Panc1 (cell line): ENCODE measurements at regions not wholly inside any gene's neighbourhood (a gene's known extent, or its start where the extent isn't known, plus 50 kb on each side); places are given as distances from the start of the nearest gene placed in this dataset.
"Not testable (repeated sequence)": the region's sequence is repeated elsewhere in the genome, so short reads cannot be mapped to it uniquely, and the experiment has no call there.

Experiments used
- ATAC-seq: fragments of 200-7000 bp; cut with Tn5 transposase; 2 replicates; pipeline ENCODE4 v1.9.1; 2020; ENCODE audit warnings: mild to moderate bottlenecking, moderate library complexity
- BruUV-seq: library from RNA; stranded (reverse); fragments of 400-500 nt; replicated peaks from 2 replicates; lab custom pipeline; 2021; lab: Mats Ljungman, UMichigan
- CTCF ChIA-PET: fragments of 300-600 bp; sonication (Branson Sonifier 250); formaldehyde crosslinking; loops from one replicate; lab custom pipeline; 2022; ENCODE audit warnings: antibody characterized with exemption; lab: Charles Lee
- POLR2A ChIA-PET: fragments of 300-600 bp; sonication (Branson Sonifier 250); formaldehyde crosslinking; loops from one replicate; lab custom pipeline; 2022; ENCODE audit warnings: antibody characterized with exemption; lab: Charles Lee
- DNase-seq: peaks from one replicate; pipeline ENCODE4 v3.0.0-alpha.2; 2010; ENCODE audit warnings: low read depth, low spot score
- H3K27ac ChIP-seq: 2 replicates; pipeline ENCODE4 v1.5.1; 2011; ENCODE audit warnings: mild to moderate bottlenecking, low read length, inconsistent platforms
- H3K27me3 ChIP-seq: fragments of 200-500 bp; sonication (Bioruptor generic); 2 replicates; pipeline ENCODE4 v1.6.0; 2014; ENCODE audit warnings: low read length, inconsistent platforms; ENCODE audit not compliant: control insufficient read depth, insufficient read depth
- H3K36me3 ChIP-seq: fragments of 200-500 bp; sonication (Bioruptor generic); 2 replicates; pipeline ENCODE4 v1.5.1; 2014; ENCODE audit warnings: inconsistent platforms, mild to moderate bottlenecking, low read length, moderate library complexity; ENCODE audit not compliant: control insufficient read depth, insufficient read depth
- H3K4me1 ChIP-seq: 2 replicates; pipeline ENCODE4 v1.5.1; 2011; ENCODE audit warnings: inconsistent platforms, mild to moderate bottlenecking, low read length, moderate library complexity; ENCODE audit not compliant: control insufficient read depth, insufficient read depth
- H3K4me3 ChIP-seq, 2 experiments: 2 replicates each; pipeline ENCODE4 v1.5.1; 2011 to 2012; ENCODE audit warnings: low read depth in 2 of 2, low read length in 2 of 2, mild to moderate bottlenecking in 2 of 2, inconsistent platforms in 1 of 2, moderate library complexity in 1 of 2
- H3K9me3 ChIP-seq: fragments of 200-500 bp; sonication (Bioruptor generic); 2 replicates; pipeline ENCODE4 v1.5.1; 2014; ENCODE audit warnings: low read depth, mild to moderate bottlenecking, inconsistent platforms, low read length, moderate library complexity; ENCODE audit not compliant: control insufficient read depth, insufficient read depth
- POLR2AphosphoS5 ChIP-seq: IDR thresholded peaks from 2 replicates; pipeline ENCODE4 v1.6.1; 2012; ENCODE audit warnings: mild to moderate bottlenecking, low read depth, low read length, moderate library complexity
- SIN3A ChIP-seq: IDR thresholded peaks from 2 replicates; pipeline ENCODE4 v1.6.1; 2012; ENCODE audit warnings: low read depth, mild to moderate bottlenecking, low read length, moderate library complexity, borderline replicate concordance; ENCODE audit not compliant: insufficient read depth
- TCF7L2 ChIP-seq: IDR thresholded peaks from 2 replicates; pipeline ENCODE4 v1.6.1; 2011; ENCODE audit warnings: mild to moderate bottlenecking, low read depth, low read length, inconsistent platforms
- in situ Hi-C: cut with HindIII; loops from 2 replicates; pipeline ENCODE4 v1.10.0; 2016; ENCODE audit warnings: low sequenced_read_pairs, low pct_unique_long_range_greater_than_20kb
- intact Hi-C: fragments of 100-400 bp; cut with micrococcal nuclease; formaldehyde crosslinking; loops from one replicate; pipeline ENCODE4 v1.10.0; 2022; ENCODE audit not compliant: unreplicated experiment
- TF ChIP-seq, protein P1 (sequence below), 2 experiments: IDR thresholded peaks; 2 replicates each; pipeline ENCODE4 v1.6.1; 2011 to 2012; ENCODE audit warnings: low read depth in 2 of 2, control low read depth in 1 of 2, low read length in 1 of 2, mild to moderate bottlenecking in 1 of 2, moderate library complexity in 1 of 2; ENCODE audit not compliant: insufficient read depth in 1 of 2
- TF ChIP-seq, protein P2 (sequence below): fragments of 450-650 bp; IDR thresholded peaks from 2 replicates; pipeline ENCODE4 v1.5.1; 2017; ENCODE audit warnings: mild to moderate bottlenecking

DNA sequence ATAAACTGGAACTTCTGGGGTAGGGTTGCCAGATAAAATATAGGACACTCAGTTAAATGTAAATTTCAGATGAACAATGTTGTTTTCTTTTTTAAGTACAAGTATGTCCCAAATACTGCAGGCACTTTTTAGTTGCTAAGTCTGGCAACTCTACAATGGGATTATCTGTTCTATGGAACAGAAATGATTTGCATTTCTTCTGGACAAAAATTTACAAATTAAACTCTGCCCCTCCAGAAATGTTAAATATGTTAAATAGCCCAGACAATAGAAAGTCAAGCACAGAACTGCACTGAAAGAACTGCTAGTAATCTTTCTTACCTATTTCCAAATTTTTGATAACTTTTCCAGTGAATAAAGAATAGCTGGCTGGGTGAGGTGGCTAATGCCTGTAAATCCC is 140.1 kb upstream of the DDX53 start:
- Histone ChIP-seq H3K27me3 (no peaks in the 10 kb centered on the region), H3K27ac (no peak overlapping the region), H3K4me1 (no peaks in the 10 kb centered on the region), H3K9me3 (no peaks in the 10 kb centered on the region), H3K36me3 (no peaks in the 10 kb centered on the region), H3K4me3 (no peak overlapping the region)
- DNase-seq (no peak), ATAC-seq (no peak)
- in situ Hi-C loops (no loop called here), intact Hi-C loops (no loop called here)
- ChIA-PET CTCF (no interaction called here), POLR2A (no interaction called here)
- TF ChIP-seq TCF7L2 = no peak
- TF ChIP-seq SIN3A = no peak
- TF ChIP-seq POLR2AphosphoS5 = no peak
- TF ChIP-seq, protein P1, sequence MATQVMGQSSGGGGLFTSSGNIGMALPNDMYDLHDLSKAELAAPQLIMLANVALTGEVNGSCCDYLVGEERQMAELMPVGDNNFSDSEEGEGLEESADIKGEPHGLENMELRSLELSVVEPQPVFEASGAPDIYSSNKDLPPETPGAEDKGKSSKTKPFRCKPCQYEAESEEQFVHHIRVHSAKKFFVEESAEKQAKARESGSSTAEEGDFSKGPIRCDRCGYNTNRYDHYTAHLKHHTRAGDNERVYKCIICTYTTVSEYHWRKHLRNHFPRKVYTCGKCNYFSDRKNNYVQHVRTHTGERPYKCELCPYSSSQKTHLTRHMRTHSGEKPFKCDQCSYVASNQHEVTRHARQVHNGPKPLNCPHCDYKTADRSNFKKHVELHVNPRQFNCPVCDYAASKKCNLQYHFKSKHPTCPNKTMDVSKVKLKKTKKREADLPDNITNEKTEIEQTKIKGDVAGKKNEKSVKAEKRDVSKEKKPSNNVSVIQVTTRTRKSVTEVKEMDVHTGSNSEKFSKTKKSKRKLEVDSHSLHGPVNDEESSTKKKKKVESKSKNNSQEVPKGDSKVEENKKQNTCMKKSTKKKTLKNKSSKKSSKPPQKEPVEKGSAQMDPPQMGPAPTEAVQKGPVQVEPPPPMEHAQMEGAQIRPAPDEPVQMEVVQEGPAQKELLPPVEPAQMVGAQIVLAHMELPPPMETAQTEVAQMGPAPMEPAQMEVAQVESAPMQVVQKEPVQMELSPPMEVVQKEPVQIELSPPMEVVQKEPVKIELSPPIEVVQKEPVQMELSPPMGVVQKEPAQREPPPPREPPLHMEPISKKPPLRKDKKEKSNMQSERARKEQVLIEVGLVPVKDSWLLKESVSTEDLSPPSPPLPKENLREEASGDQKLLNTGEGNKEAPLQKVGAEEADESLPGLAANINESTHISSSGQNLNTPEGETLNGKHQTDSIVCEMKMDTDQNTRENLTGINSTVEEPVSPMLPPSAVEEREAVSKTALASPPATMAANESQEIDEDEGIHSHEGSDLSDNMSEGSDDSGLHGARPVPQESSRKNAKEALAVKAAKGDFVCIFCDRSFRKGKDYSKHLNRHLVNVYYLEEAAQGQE (IDR thresholded peaks at IDR 0.05; ENCODE audit: insufficient read depth in 1 of 2, low read depth in 2 of 2, low read length in 1 of 2) = no peak
- TF ChIP-seq, protein P2, sequence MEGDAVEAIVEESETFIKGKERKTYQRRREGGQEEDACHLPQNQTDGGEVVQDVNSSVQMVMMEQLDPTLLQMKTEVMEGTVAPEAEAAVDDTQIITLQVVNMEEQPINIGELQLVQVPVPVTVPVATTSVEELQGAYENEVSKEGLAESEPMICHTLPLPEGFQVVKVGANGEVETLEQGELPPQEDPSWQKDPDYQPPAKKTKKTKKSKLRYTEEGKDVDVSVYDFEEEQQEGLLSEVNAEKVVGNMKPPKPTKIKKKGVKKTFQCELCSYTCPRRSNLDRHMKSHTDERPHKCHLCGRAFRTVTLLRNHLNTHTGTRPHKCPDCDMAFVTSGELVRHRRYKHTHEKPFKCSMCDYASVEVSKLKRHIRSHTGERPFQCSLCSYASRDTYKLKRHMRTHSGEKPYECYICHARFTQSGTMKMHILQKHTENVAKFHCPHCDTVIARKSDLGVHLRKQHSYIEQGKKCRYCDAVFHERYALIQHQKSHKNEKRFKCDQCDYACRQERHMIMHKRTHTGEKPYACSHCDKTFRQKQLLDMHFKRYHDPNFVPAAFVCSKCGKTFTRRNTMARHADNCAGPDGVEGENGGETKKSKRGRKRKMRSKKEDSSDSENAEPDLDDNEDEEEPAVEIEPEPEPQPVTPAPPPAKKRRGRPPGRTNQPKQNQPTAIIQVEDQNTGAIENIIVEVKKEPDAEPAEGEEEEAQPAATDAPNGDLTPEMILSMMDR = no peak
- no TSS peak for BruUV-seq

DNA sequence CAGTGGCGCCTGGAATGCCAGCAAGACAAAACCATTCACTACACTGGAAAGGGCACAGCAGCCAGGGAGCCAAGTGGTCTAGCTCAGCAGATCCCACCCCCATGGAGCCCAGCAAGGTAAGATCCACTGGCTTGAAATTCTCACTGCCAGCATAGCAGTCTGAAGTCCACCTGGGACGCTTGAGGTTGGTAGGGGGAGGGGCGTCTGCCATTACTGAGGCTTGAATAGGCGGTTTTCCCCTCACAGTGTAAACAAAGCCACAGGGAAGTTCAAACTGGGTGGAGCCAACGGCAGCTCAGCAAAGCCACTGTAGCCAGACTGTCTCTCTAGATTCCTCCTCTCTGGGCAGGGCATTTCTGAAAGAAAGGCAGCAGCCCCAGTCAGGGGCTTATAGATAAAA is 133.0 kb upstream of the DDX53 start:
- BruUV-seq, in situ Hi-C loops, H3K36me3 ChIP-seq, ATAC-seq, intact Hi-C loops, H3K27ac ChIP-seq, H3K4me3 ChIP-seq, H3K27me3 ChIP-seq, H3K9me3 ChIP-seq, CTCF ChIA-PET, H3K4me1 ChIP-seq, POLR2A ChIA-PET, DNase-seq: not testable (repeated sequence)

DNA sequence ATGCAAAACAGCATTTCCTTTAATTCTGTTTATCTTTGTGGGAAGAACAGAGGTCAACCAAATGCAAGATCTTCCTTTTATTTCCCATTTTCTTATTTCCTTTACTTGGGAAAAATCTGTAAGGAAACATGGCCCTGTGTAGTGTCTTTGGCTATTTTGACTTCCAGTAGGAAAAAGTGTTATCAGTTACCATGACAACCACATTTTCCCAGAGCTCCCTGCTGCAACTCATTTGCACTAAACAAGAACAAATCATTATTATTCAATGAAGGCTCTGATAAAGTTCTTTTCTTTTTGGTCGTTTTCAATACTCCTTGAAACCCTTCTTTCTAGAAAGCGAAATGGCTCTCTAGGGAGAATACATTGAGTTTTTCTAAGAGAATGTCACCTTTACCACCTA is 117.2 kb upstream of the DDX53 start:
- Histone ChIP-seq H3K27ac (no peak overlapping the region), H3K36me3 (no peaks in the 10 kb centered on the region), H3K9me3 (no peaks in the 10 kb centered on the region), H3K4me3 (no peak overlapping the region), H3K27me3 (no peaks in the 10 kb centered on the region), H3K4me1 (no peaks in the 10 kb centered on the region)
- DNase-seq (no peak), ATAC-seq (no peak)
- in situ Hi-C loops (no loop called here), intact Hi-C loops (no loop called here)
- POLR2A ChIA-PET = no interaction called here
- no TSS peak for BruUV-seq
- TF ChIP-seq, protein P1 (IDR thresholded peaks at IDR 0.05; ENCODE audit: insufficient read depth in 1 of 2, low read depth in 2 of 2, low read length in 1 of 2) = no peak
- TF ChIP-seq TCF7L2 = no peak
- no peak for TF ChIP-seq POLR2AphosphoS5
- no peak for TF ChIP-seq SIN3A
- TF ChIP-seq, protein P2 = no peak
- CTCF ChIA-PET = no interaction called here
